K562 (cell line): ENCODE measurements at regions not wholly inside any gene's neighbourhood (a gene's known extent, or its start where the extent isn't known, plus 50 kb on each side); places are given as distances from the start of the nearest gene placed in this dataset.

Experiments
- ATAC-seq: fragments of 200-7000 bp; cut with Tn5 transposase; 3 replicates; pipeline ENCODE4 v1.9.1; 2020; ENCODE audit warnings: moderate library complexity
- BruUV-seq: library from RNA; stranded (reverse); fragments of 400-500 nt; replicated peaks from 2 replicates; lab custom pipeline; 2021; lab: Mats Ljungman, UMichigan
- CTCF ChIA-PET: fragments of 300-600 bp; formaldehyde crosslinking; extraction: SDS; loops from one replicate; lab custom pipeline; 2021; ENCODE audit warnings: low intra/inter-chr PET ratio; lab: Yijun Ruan, JAX
- POLR2A ChIA-PET: fragments of 300-600, 350-650 bp; sonication (Branson Sonifier 250); formaldehyde crosslinking; extraction: SDS; loops from one replicate; lab custom pipeline; 2021; ENCODE audit warnings: antibody characterized with exemption, inconsistent platforms; lab: Yijun Ruan, JAX
- DNase-seq, 4 experiments: peaks; one replicate each; pipeline versions ENCODE4 v3.0.0 to v3.0.0-alpha.2; 2011 to 2018; ENCODE audit warnings: low spot score in 3 of 4, mixed read lengths in 3 of 4; ENCODE audit errors: extremely low read depth in 1 of 4
- FAIRE-seq: peaks from 2 replicates; lab custom pipeline; 2011; peaks lifted over from hg19 to GRCh38; lab: Jason Lieb, UNC
- H2AFZ ChIP-seq: 2 replicates; pipeline ENCODE4 v1.6.0; 2011; ENCODE audit warnings: low read depth, low read length, control low read depth, inconsistent platforms
- H3K27ac ChIP-seq: fragments of 200-600 bp; 3 replicates; pipeline ENCODE4 v1.8.0; 2011; ENCODE audit warnings: low read depth, mild to moderate bottlenecking, control low read depth, inconsistent platforms, low read length, moderate library complexity, mixed read lengths; ENCODE audit errors: extremely low read depth
- H3K27me3 ChIP-seq, 2 experiments: fragments of 300-600 bp in 1 of 2; 2 replicates in 1 of 2; 3 replicates in 1 of 2; pipeline versions ENCODE4 v1.6.0 to v1.8.0; 2011; ENCODE audit warnings: inconsistent platforms in 2 of 2, low read length in 2 of 2, mild to moderate bottlenecking in 1 of 2, mixed read lengths in 1 of 2, moderate library complexity in 1 of 2; ENCODE audit not compliant: control insufficient read depth in 2 of 2, insufficient read depth in 2 of 2
- H3K36me3 ChIP-seq: fragments of 300-600 bp; 3 replicates; pipeline ENCODE4 v1.8.0; 2011; ENCODE audit warnings: mild to moderate bottlenecking, low read length, inconsistent platforms; ENCODE audit not compliant: control insufficient read depth, insufficient read depth
- H3K4me1 ChIP-seq, 2 experiments: fragments of 200-600 bp in 1 of 2; replicated peaks in 1 of 2; 2 replicates in 1 of 2; 3 replicates in 1 of 2; pipeline versions ENCODE4 v1.5.1 to v1.8.0; 2011; ENCODE audit warnings: inconsistent platforms in 2 of 2, low read length in 2 of 2, mild to moderate bottlenecking in 1 of 2, mixed read lengths in 1 of 2, moderate library complexity in 1 of 2; ENCODE audit not compliant: control insufficient read depth in 2 of 2, insufficient read depth in 2 of 2
- H3K4me2 ChIP-seq: 2 replicates; pipeline ENCODE4 v1.6.1; 2011; ENCODE audit warnings: low read length, control low read depth, inconsistent platforms, mixed read lengths; ENCODE audit not compliant: insufficient read depth
- H3K4me3 ChIP-seq: fragments of 200-600 bp; sonication (generic), shearing (Covaris generic); 2 replicates; pipeline ENCODE4 v1.5.1; 2016; ENCODE audit warnings: control low read depth, inconsistent platforms
- H3K79me2 ChIP-seq: fragments of 200-600 bp; 3 replicates; pipeline ENCODE4 v1.8.0; 2011; ENCODE audit warnings: low read length, inconsistent platforms; ENCODE audit not compliant: control insufficient read depth, insufficient read depth
- H3K9ac ChIP-seq, 2 experiments: 2 replicates each; pipeline versions ENCODE4 v1.6.0 to v1.6.1; 2011; ENCODE audit warnings: low read depth in 2 of 2, low read length in 2 of 2, control low read depth in 1 of 2, inconsistent platforms in 1 of 2, mild to moderate bottlenecking in 1 of 2, mixed read lengths in 1 of 2; ENCODE audit not compliant: insufficient read depth in 1 of 2
- H3K9me1 ChIP-seq: one replicate; pipeline ENCODE4 v1.6.0; 2011; ENCODE audit warnings: inconsistent platforms, mild to moderate bottlenecking, low read length, moderate library complexity; ENCODE audit not compliant: control insufficient read depth, insufficient read depth
- H3K9me3 ChIP-seq: replicated peaks from 2 replicates; pipeline ENCODE4 v1.5.1; 2011; ENCODE audit warnings: low read depth, low read length, inconsistent platforms; ENCODE audit not compliant: control insufficient read depth, insufficient read depth
- H4K20me1 ChIP-seq: replicated peaks from 2 replicates; pipeline ENCODE4 v1.6.1; 2011; ENCODE audit warnings: low read length, inconsistent platforms, mixed read lengths; ENCODE audit not compliant: control insufficient read depth, insufficient read depth
- ATF6 ChIP-seq: sonication (generic); formaldehyde crosslinking; IDR thresholded peaks from 2 replicates; pipeline ENCODE4 v1.4.0; 2020; ENCODE audit warnings: mild to moderate bottlenecking, missing genetic modification reagents
- CREB3 ChIP-seq: fragments of 450-650 bp; conservative IDR thresholded peaks from 2 replicates; pipeline ENCODE4 v1.6.1; 2016; ENCODE audit warnings: missing genetic modification characterization, low read depth, mild to moderate bottlenecking, missing compliant biosample characterization, moderate library complexity
- HSF4 ChIP-seq: fragments of 250-450 bp; sonication (Bioruptor Pico); IDR thresholded peaks from 2 replicates; pipeline ENCODE4 v2.1.2; 2022; ENCODE audit warnings: mild to moderate bottlenecking, moderate library complexity, borderline replicate concordance
- NELFE ChIP-seq: IDR thresholded peaks from 2 replicates; pipeline ENCODE4 v1.6.1; 2011; ENCODE audit warnings: mild to moderate bottlenecking; ENCODE audit not compliant: insufficient read depth, insufficient read length
- STAG1 ChIP-seq: sonication (generic); formaldehyde crosslinking; IDR thresholded peaks from 2 replicates; pipeline ENCODE4 v1.5.0; 2020; ENCODE audit warnings: missing genetic modification reagents, borderline replicate concordance
- ZNF707 ChIP-seq: fragments of 250-450 bp; sonication (Bioruptor Pico); conservative IDR thresholded peaks from 2 replicates; pipeline ENCODE4 v1.8.0; 2022; ENCODE audit warnings: inconsistent platforms, mild to moderate bottlenecking, moderate library complexity
- WGBS: fragments of 100-300 bp; shearing (Covaris generic); methylation state at CpG from one replicate; pipeline ENCODE4 v1.1.6; 2016; ENCODE audit warnings: low coverage, mixed read lengths; ENCODE audit not compliant: insufficient coverage; ENCODE audit errors: missing lambda C conversion rate; 5-methylcytosine and 5-hydroxymethylcytosine counted together
- in situ Hi-C: fragments of 300-500 bp; cut with MboI; formaldehyde crosslinking; loops from 4 replicates; pipeline ENCODE4 v1.15.0; 2018; ENCODE audit warnings: inconsistent platforms, mixed read lengths
- intact Hi-C: fragments of 100-400 bp; cut with micrococcal nuclease; formaldehyde crosslinking; loops from 2 replicates; pipeline ENCODE4 v1.14.2; 2022

- TF ChIP-seq NELFE (no peak), ZNF707 (no peak), STAG1 (no peak), HSF4 (CRISPR knock-in tag) (no peak), CREB3 (no peak)
Observed at GRCh38 chr7:17046259-17046658, 164.5 kb upstream of the AGR3 start (continued).

- CTCF ChIA-PET, result no interaction called here
Observed at GRCh38 chr7:17046666-17047065, 164.9 kb upstream of the AGR3 start.

More at GRCh38 chr7:17046666-17047065, 164.9 kb upstream of the AGR3 start:
- in situ Hi-C loops, result no loop called here
- Histone ChIP-seq H3K4me2 (no peak overlapping the region), H3K9me1 (no peaks in the 10 kb centered on the region), H3K36me3 (no peaks in the 10 kb centered on the region), H3K27ac (no peak overlapping the region), H3K27me3 (no peaks in the 10 kb centered on the region), H3K9me3 (no peaks in the 10 kb centered on the region; the same call in 1 of the 2 replicates), H2AFZ (no peak overlapping the region), H3K4me1 (peaks cover 0 to 5% of the 10 kb centered on the region in 2 experiments; a peak in 1 of 5 replicates), H3K4me3 (no peak overlapping the region), H3K79me2 (no peaks in the 10 kb centered on the region), H4K20me1 (no peaks in the 10 kb centered on the region), H3K9ac (no peak overlapping the region)
- 27% methylated on average over 6 of the region's 6 CpGs for WGBS
- FAIRE-seq, result no peak
- intact Hi-C loops, result no loop called here
- TF ChIP-seq ATF6 (CRISPR knock-in tag), result no peak
- POLR2A ChIA-PET, result no interaction called here
- BruUV-seq, result no TSS peak
- ATAC-seq, result no peak
- DNase-seq, result no peak
